ENCODE measurements at regions not wholly inside any gene's neighbourhood (a gene's known extent, or its start where the extent isn't known, plus 50 kb on each side); places are given as distances from the start of the nearest gene placed in this dataset.

GRCh38 chr7:109295158-109295557 is 725.5 kb downstream of the DNAJB9 start:
- DNase-seq (ENCODE audit: low spot score) = no peak
- Mint-ChIP-seq H3K4me1 (ENCODE audit: low read depth) (no peaks in the 10 kb centered on the region), H3K4me3 (ENCODE audit: unreplicated experiment) (no peak overlapping the region), H3K27me3 (ENCODE audit: low read depth) (no peaks in the 10 kb centered on the region), H3K36me3 (ENCODE audit: low read depth) (no peaks in the 10 kb centered on the region), H3K27ac (ENCODE audit: unreplicated experiment) (no peak overlapping the region), H3K9me3 (ENCODE audit: low read depth) (peaks cover 4% of the 10 kb centered on the region)
- no peak for TF ChIP-seq CTCF (IDR thresholded peaks at IDR 0.05)

- Mint-ChIP-seq H3K9me3 (ENCODE audit: low read depth) (peaks cover 49% of the 10 kb centered on the region), H3K4me1 (ENCODE audit: low read depth) (no peaks in the 10 kb centered on the region), H3K36me3 (ENCODE audit: low read depth) (no peaks in the 10 kb centered on the region), H3K27me3 (ENCODE audit: low read depth) (no peaks in the 10 kb centered on the region), H3K27ac (ENCODE audit: unreplicated experiment) (no peak overlapping the region), H3K4me3 (ENCODE audit: unreplicated experiment) (no peak overlapping the region)
- DNase-seq (ENCODE audit: low spot score) = no peak
- no peak for TF ChIP-seq CTCF (IDR thresholded peaks at IDR 0.05)
Observed at GRCh38 chr7:109308816-109309215, 739.1 kb downstream of the DNAJB9 start.

- H3K27me3 Mint-ChIP-seq (ENCODE audit: low read depth) = no peaks in the 10 kb centered on the region
Observed at GRCh38 chr7:109309790-109310189, 740.1 kb downstream of the DNAJB9 start.

GRCh38 chr7:109318136-109318535 is 748.5 kb downstream of the DNAJB9 start:
- peaks cover 1% of the 10 kb centered on the region for H3K9me3 Mint-ChIP-seq (ENCODE audit: low read depth)
- H3K36me3 Mint-ChIP-seq (ENCODE audit: low read depth) = no peaks in the 10 kb centered on the region
- H3K4me1 Mint-ChIP-seq (ENCODE audit: low read depth) = no peaks in the 10 kb centered on the region
- no peak for TF ChIP-seq CTCF (IDR thresholded peaks at IDR 0.05)
- H3K27me3 Mint-ChIP-seq (ENCODE audit: low read depth) = no peaks in the 10 kb centered on the region
- no peak overlapping the region for H3K27ac Mint-ChIP-seq (ENCODE audit: unreplicated experiment)
- no peak overlapping the region for H3K4me3 Mint-ChIP-seq (ENCODE audit: unreplicated experiment)
- no peak for DNase-seq (ENCODE audit: low spot score)

More at GRCh38 chr7:109309790-109310189, 740.1 kb downstream of the DNAJB9 start:
- Mint-ChIP-seq H3K27ac (ENCODE audit: unreplicated experiment) (no peak overlapping the region), H3K9me3 (ENCODE audit: low read depth) (peaks cover 42% of the 10 kb centered on the region), H3K4me1 (ENCODE audit: low read depth) (no peaks in the 10 kb centered on the region), H3K36me3 (ENCODE audit: low read depth) (no peaks in the 10 kb centered on the region), H3K4me3 (ENCODE audit: unreplicated experiment) (no peak overlapping the region)
- no peak for DNase-seq (ENCODE audit: low spot score)
- no peak for TF ChIP-seq CTCF (IDR thresholded peaks at IDR 0.05)

GRCh38 chr7:109322833-109323232 is 753.2 kb downstream of the DNAJB9 start:
- Mint-ChIP-seq H3K4me1 (ENCODE audit: low read depth) (no peaks in the 10 kb centered on the region), H3K27me3 (ENCODE audit: low read depth) (no peaks in the 10 kb centered on the region), H3K4me3 (ENCODE audit: unreplicated experiment) (no peak overlapping the region), H3K27ac (ENCODE audit: unreplicated experiment) (no peak overlapping the region), H3K9me3 (ENCODE audit: low read depth) (no peaks in the 10 kb centered on the region), H3K36me3 (ENCODE audit: low read depth) (no peaks in the 10 kb centered on the region)
- TF ChIP-seq CTCF (IDR thresholded peaks at IDR 0.05) = no peak
- no peak for DNase-seq (ENCODE audit: low spot score)

Data from chondrocyte (in vitro differentiated cells).